ENCODE measurements at regions not wholly inside any gene's neighbourhood (a gene's known extent, or its start where the extent isn't known, plus 50 kb on each side); places are given as distances from the start of the nearest gene placed in this dataset.

GRCh38 chr3:137103739-137104138, 146.0 kb downstream of the IL20RB start:
- H4K20me1 ChIP-seq (ENCODE audit: insufficient read depth): no peaks in the 10 kb centered on the region
- H3K4me2 ChIP-seq (ENCODE audit: low read length): no peak overlapping the region
- H3F3A ChIP-seq (ENCODE audit: insufficient read depth, low read length, poor library complexity, severe bottlenecking): no peaks in the 10 kb centered on the region
- H3K27me3 ChIP-seq (ENCODE audit: insufficient read depth, low read depth, low read length): no peaks in the 10 kb centered on the region
- no peak overlapping the region for H2AFZ ChIP-seq (ENCODE audit: low read depth, low read length)
- TF ChIP-seq SMC3 (conservative IDR thresholded peaks at IDR 0.05; ENCODE audit: poor library complexity) (no peak), POLR2AphosphoS5 (IDR thresholded peaks at IDR 0.05) (no peak), TAF1 (IDR thresholded peaks at IDR 0.05; ENCODE audit: low read depth) (no peak), RAD21 (conservative IDR thresholded peaks at IDR 0.05) (no peak)
- H3K9me2 ChIP-seq (ENCODE audit: insufficient read depth, low read length): no peaks in the 10 kb centered on the region
- no peak overlapping the region for H3K9ac ChIP-seq (ENCODE audit: low read length)
- no peaks in the 10 kb centered on the region for H3K36me3 ChIP-seq (ENCODE audit: insufficient read depth, low read length)
- H3K9me3 ChIP-seq (ENCODE audit: low read length): no peaks in the 10 kb centered on the region
- no peak overlapping the region for H3K4me3 ChIP-seq (ENCODE audit: low read length)
- H3K79me2 ChIP-seq (replicated peaks; ENCODE audit: insufficient read depth, low read length): no peaks in the 10 kb centered on the region
- H3K27ac ChIP-seq (ENCODE audit: low read length): no peak overlapping the region

GRCh38 chr3:137105277-137105977, 147.6 kb downstream of the IL20RB start:
- no peaks in the 10 kb centered on the region for H4K20me1 ChIP-seq (ENCODE audit: insufficient read depth)
- H3K9me3 ChIP-seq (ENCODE audit: low read length): no peaks in the 10 kb centered on the region
- H3K36me3 ChIP-seq (ENCODE audit: insufficient read depth, low read length): no peaks in the 10 kb centered on the region
- no peak overlapping the region for H3K4me2 ChIP-seq (ENCODE audit: low read length)
- H3K9ac ChIP-seq (ENCODE audit: low read length): no peak overlapping the region
- no peaks in the 10 kb centered on the region for H3K9me2 ChIP-seq (ENCODE audit: insufficient read depth, low read length)
- no peak overlapping the region for H2AFZ ChIP-seq (ENCODE audit: low read depth, low read length)
- no peaks in the 10 kb centered on the region for H3K27me3 ChIP-seq (ENCODE audit: insufficient read depth, low read depth, low read length)
- no peaks in the 10 kb centered on the region for H3K79me2 ChIP-seq (replicated peaks; ENCODE audit: insufficient read depth, low read length)
- TF ChIP-seq SMC3 (conservative IDR thresholded peaks at IDR 0.05; ENCODE audit: poor library complexity) (peak; percentile 91), CTCF (IDR thresholded peaks at IDR 0.05; ENCODE audit: poor library complexity, severe bottlenecking) (peak; percentile 90), EZH2 (IDR thresholded peaks at IDR 0.05; ENCODE audit: borderline replicate concordance, insufficient read depth, low read length, poor library complexity, severe bottlenecking) (no peak), POLR2AphosphoS5 (IDR thresholded peaks at IDR 0.05) (no peak), REST (IDR thresholded peaks at IDR 0.05; ENCODE audit: borderline replicate concordance) (no peak), EP300 (conservative IDR thresholded peaks at IDR 0.05; ENCODE audit: poor library complexity, severe bottlenecking) (no peak), RAD21 (conservative IDR thresholded peaks at IDR 0.05) (peak; percentile 90), MXI1 (conservative IDR thresholded peaks at IDR 0.05; ENCODE audit: poor library complexity, severe bottlenecking) (no peak), TAF1 (IDR thresholded peaks at IDR 0.05; ENCODE audit: low read depth) (no peak)
- H3K4me3 ChIP-seq (ENCODE audit: low read length): no peak overlapping the region
- no peaks in the 10 kb centered on the region for H3F3A ChIP-seq (ENCODE audit: insufficient read depth, low read length, poor library complexity, severe bottlenecking)
- no peak overlapping the region for H3K27ac ChIP-seq (ENCODE audit: low read length)

All from neural cell (in vitro differentiated cells).